Upper lobe of left lung (tissue), 6 donors: ENCODE measurements at regions not wholly inside any gene's neighbourhood (a gene's known extent, or its start where the extent isn't known, plus 50 kb on each side); places are given as distances from the start of the nearest gene placed in this dataset.

Source experiments
- ATAC-seq, 2 donors: fragments of 200-7000 bp; cut with Tn5 transposase; one replicate each; pipeline ENCODE4 v1.9.1; 2022; ENCODE audit warnings: mild to moderate bottlenecking in 2 of 2, moderate library complexity in 2 of 2; ENCODE audit not compliant: low FRiP score in 2 of 2
- DNase-seq, 2 donors: peaks; one replicate each; pipeline ENCODE4 v3.0.0-alpha.2; 2019 to 2020
- H3K27ac ChIP-seq, 4 donors: fragments of 200-600 bp; sonication (generic); one replicate each; pipeline ENCODE4 v1.5.1; 2016 to 2019
- H3K27me3 ChIP-seq, 4 donors: fragments of 200-600 bp; sonication (generic); one replicate each; pipeline ENCODE4 v1.5.1; 2017 to 2019
- H3K36me3 ChIP-seq, 4 donors: fragments of 200-600 bp; sonication (generic); one replicate each; pipeline ENCODE4 v1.5.1; 2016 to 2019
- H3K4me1 ChIP-seq, 4 donors: fragments of 200-600 bp; sonication (generic); one replicate each; pipeline ENCODE4 v1.5.1; 2018 to 2019
- H3K4me3 ChIP-seq, 4 donors: fragments of 200-600 bp; sonication (generic); one replicate each; pipeline ENCODE4 v1.5.1; 2017 to 2019; ENCODE audit warnings: mild to moderate bottlenecking in 2 of 4, moderate library complexity in 1 of 4
- H3K9me3 ChIP-seq, 4 donors: fragments of 200-600 bp; sonication (generic); one replicate each; pipeline ENCODE4 v1.5.1; 2018 to 2019
- EP300 ChIP-seq, 4 donors: sonication (generic); formaldehyde crosslinking; IDR thresholded peaks; one replicate each; pipeline ENCODE4 v1.5.1; 2017; ENCODE audit warnings: antibody characterized with exemption in 4 of 4, control low read depth in 2 of 4
- POLR2A ChIP-seq, 4 donors: fragments of 450-650 bp; IDR thresholded peaks; one replicate each; pipeline ENCODE4 v1.5.1; 2016 to 2017; ENCODE audit warnings: antibody characterized with exemption in 4 of 4, mild to moderate bottlenecking in 2 of 4
- POLR2AphosphoS5 ChIP-seq, 2 donors: sonication (generic); formaldehyde crosslinking; IDR thresholded peaks; one replicate each; pipeline ENCODE4 v1.5.1; 2017; ENCODE audit warnings: antibody characterized with exemption in 2 of 2
- WGBS, 2 donors: methylation state at CpG; one replicate each; pipeline ENCODE4 v1.1.5; 2017 to 2018; 5-methylcytosine and 5-hydroxymethylcytosine counted together
- TF ChIP-seq, protein P1 (sequence below), 6 experiments: fragments of 450-650 bp in 4 of 6; fragments of 200-600 bp in 2 of 6; sonication (generic) in 2 of 6; IDR thresholded peaks; one replicate each; pipeline ENCODE4 v1.5.1; 2016 to 2019; ENCODE audit warnings: antibody characterized with exemption in 6 of 6
- donor health status: DM: no; HTN: no; CAD: no; lungs with moderate emphysema.
- donor health status: DM: no; HTN: yes; CAD: no; lungs with severe emphysema.

DNA sequence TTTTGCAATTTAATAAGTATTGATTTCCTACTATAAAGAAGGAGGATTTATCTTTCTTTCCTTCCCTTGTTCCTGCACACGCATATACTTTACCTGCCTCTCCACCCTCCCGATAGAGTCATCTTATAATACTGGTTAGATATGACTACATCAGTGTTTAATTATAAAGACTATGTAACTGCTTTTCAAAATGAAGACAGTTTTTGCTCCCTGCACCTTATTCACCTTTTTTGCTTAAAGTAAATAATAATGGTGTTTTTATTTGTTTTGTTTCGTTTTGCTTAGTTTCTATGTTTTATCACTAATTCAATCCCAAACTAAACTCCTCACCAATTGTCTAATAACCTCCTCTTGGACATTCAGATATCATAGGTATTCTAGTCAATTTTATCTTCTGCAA lies 101.9 kb upstream of the RORA start:
- TF ChIP-seq, protein P1, sequence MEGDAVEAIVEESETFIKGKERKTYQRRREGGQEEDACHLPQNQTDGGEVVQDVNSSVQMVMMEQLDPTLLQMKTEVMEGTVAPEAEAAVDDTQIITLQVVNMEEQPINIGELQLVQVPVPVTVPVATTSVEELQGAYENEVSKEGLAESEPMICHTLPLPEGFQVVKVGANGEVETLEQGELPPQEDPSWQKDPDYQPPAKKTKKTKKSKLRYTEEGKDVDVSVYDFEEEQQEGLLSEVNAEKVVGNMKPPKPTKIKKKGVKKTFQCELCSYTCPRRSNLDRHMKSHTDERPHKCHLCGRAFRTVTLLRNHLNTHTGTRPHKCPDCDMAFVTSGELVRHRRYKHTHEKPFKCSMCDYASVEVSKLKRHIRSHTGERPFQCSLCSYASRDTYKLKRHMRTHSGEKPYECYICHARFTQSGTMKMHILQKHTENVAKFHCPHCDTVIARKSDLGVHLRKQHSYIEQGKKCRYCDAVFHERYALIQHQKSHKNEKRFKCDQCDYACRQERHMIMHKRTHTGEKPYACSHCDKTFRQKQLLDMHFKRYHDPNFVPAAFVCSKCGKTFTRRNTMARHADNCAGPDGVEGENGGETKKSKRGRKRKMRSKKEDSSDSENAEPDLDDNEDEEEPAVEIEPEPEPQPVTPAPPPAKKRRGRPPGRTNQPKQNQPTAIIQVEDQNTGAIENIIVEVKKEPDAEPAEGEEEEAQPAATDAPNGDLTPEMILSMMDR (IDR thresholded peaks at IDR 0.05) = no peak
- TF ChIP-seq POLR2AphosphoS5 (IDR thresholded peaks at IDR 0.05) (no peak), POLR2A (IDR thresholded peaks at IDR 0.05) (no peak), EP300 (IDR thresholded peaks at IDR 0.05) (no peak)

GRCh38 chr15:61327019-61327631 lies 98.0 kb upstream of the RORA start:
- H3K4me1 ChIP-seq = no peaks in the 10 kb centered on the region
- no peaks in the 10 kb centered on the region for H3K36me3 ChIP-seq
- H3K9me3 ChIP-seq = no peaks in the 10 kb centered on the region
- H3K4me3 ChIP-seq = no peak overlapping the region
- 46 to 48% methylated on average over 8 of the region's 8 CpGs for WGBS, 2 donors
- no peaks in the 10 kb centered on the region for H3K27me3 ChIP-seq
- TF ChIP-seq POLR2A (IDR thresholded peaks at IDR 0.05) (no peak), EP300 (IDR thresholded peaks at IDR 0.05) (no peak), POLR2AphosphoS5 (IDR thresholded peaks at IDR 0.05) (no peak)
- TF ChIP-seq, protein P1 (IDR thresholded peaks at IDR 0.05) = no peak
- DNase-seq (no peak), ATAC-seq (peak in 1 of 2 donors; percentile 32)
- H3K27ac ChIP-seq = no peak overlapping the region

More for the DNA sequence above, 101.9 kb upstream of the RORA start:
- Histone ChIP-seq H3K4me3 (no peak overlapping the region), H3K9me3 (peaks cover 0 to 9% (median 0%) of the 10 kb centered on the region in 4 donors), H3K27ac (no peak overlapping the region), H3K36me3 (no peaks in the 10 kb centered on the region), H3K27me3 (no peaks in the 10 kb centered on the region), H3K4me1 (no peaks in the 10 kb centered on the region)
- 85 to 93% methylated on average over 3 of the region's 3 CpGs for WGBS, 2 donors
- DNase-seq (no peak), ATAC-seq (no peak)

- TF ChIP-seq POLR2AphosphoS5 (IDR thresholded peaks at IDR 0.05) = no peak
- no peak for TF ChIP-seq EP300 (IDR thresholded peaks at IDR 0.05)
- no peak for TF ChIP-seq POLR2A (IDR thresholded peaks at IDR 0.05)
- TF ChIP-seq, protein P1 (IDR thresholded peaks at IDR 0.05) = no peak
- no peak for DNase-seq
- Histone ChIP-seq H3K36me3 (no peaks in the 10 kb centered on the region), H3K9me3 (no peaks in the 10 kb centered on the region), H3K27ac (no peak overlapping the region), H3K4me1 (no peaks in the 10 kb centered on the region), H3K27me3 (no peaks in the 10 kb centered on the region), H3K4me3 (no peak overlapping the region)
- 77 to 82% methylated on average over 2 of the region's 2 CpGs for WGBS, 2 donors
- ATAC-seq = no peak
These were observed 90.8 kb upstream of the RORA start for GRCh38 chr15:61319892-61320291.

DNA sequence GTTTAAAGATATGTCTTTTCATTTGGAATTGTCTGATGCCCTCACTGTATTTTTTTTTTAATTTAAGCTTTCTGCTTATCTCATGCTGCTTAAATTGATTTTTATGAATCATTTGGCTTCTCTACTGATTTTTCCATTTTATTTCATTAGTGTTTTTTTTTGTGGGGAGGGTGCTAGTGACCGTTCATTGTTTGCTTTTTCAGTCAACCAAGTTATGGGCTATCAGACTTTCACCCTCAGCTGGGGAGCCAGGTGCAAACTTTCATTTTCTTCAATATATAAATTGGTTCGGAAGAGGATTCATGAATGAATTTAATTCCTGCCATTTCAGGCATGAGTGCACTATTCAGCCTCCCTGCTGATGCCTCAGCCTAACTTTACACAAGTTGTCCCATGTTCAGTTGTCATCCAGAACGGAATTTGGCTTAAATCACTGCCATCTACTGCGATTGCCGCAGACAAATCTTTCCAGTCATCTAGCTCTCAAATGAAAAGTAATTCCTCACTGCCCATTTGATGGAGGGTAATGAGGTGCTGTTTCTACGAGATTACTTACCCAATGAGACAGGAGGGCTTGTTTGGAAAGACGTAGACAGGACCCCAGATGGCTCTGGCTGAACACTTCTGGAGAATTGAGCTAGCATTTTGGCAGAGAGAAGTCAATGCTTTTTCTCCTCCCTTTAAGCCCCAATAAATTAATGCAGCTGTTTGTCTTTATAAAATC lies 89.9 kb upstream of the RORA start:
- 82 to 83% methylated on average over 7 of the region's 7 CpGs for WGBS, 2 donors
- TF ChIP-seq POLR2A (IDR thresholded peaks at IDR 0.05) (no peak), POLR2AphosphoS5 (IDR thresholded peaks at IDR 0.05) (no peak), EP300 (IDR thresholded peaks at IDR 0.05) (no peak)
- TF ChIP-seq, protein P1 (IDR thresholded peaks at IDR 0.05) = no peak

More for the DNA sequence above, 89.9 kb upstream of the RORA start:
- H3K36me3 ChIP-seq = no peaks in the 10 kb centered on the region
- no peak overlapping the region for H3K27ac ChIP-seq
- no peaks in the 10 kb centered on the region for H3K27me3 ChIP-seq
- DNase-seq (no peak), ATAC-seq (no peak)
- no peaks in the 10 kb centered on the region for H3K9me3 ChIP-seq
- H3K4me3 ChIP-seq = no peak overlapping the region
- H3K4me1 ChIP-seq = no peaks in the 10 kb centered on the region
